SH-SY5Y (cell line): ENCODE measurements at regions not wholly inside any gene's neighbourhood (a gene's known extent, or its start where the extent isn't known, plus 50 kb on each side); places are given as distances from the start of the nearest gene placed in this dataset.

ENCODE experiments used
- GATA2 ChIP-seq: IDR thresholded peaks from 2 replicates; pipeline ENCODE4 v1.6.1; 2011; ENCODE audit warnings: mild to moderate bottlenecking, low read depth, low read length
- GATA3 ChIP-seq: IDR thresholded peaks from 2 replicates; pipeline ENCODE4 v1.6.1; 2011; ENCODE audit warnings: low read depth, mild to moderate bottlenecking, low read length, moderate library complexity

DNA sequence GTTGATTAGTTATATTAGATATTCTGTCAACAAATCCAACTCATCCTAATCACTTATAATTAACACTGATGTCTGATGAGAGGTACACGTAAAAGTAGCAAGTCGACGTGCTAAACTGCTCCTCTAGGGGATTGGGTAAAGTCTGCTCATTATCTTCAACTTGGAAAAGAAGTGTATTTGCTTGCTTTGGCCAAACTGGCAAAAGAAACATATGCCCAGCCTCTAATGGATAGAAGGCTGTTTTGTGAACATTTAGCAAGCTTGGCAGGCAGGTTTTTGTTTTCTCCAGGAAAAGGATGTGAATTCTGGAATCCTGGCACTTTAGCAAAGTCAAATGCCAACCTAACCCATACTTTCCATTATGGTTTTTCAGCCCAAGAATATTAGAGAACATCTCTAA, 264.8 kb downstream of the TBL1XR1 start:
- no peak for TF ChIP-seq GATA3
- TF ChIP-seq GATA2 = no peak
